ENCODE measurements at regions not wholly inside any gene's neighbourhood (a gene's known extent, or its start where the extent isn't known, plus 50 kb on each side); places are given as distances from the start of the nearest gene placed in this dataset.
A peak's percentile ranks its signal among the peaks of the same experiment; 100 is the strongest.

DNA sequence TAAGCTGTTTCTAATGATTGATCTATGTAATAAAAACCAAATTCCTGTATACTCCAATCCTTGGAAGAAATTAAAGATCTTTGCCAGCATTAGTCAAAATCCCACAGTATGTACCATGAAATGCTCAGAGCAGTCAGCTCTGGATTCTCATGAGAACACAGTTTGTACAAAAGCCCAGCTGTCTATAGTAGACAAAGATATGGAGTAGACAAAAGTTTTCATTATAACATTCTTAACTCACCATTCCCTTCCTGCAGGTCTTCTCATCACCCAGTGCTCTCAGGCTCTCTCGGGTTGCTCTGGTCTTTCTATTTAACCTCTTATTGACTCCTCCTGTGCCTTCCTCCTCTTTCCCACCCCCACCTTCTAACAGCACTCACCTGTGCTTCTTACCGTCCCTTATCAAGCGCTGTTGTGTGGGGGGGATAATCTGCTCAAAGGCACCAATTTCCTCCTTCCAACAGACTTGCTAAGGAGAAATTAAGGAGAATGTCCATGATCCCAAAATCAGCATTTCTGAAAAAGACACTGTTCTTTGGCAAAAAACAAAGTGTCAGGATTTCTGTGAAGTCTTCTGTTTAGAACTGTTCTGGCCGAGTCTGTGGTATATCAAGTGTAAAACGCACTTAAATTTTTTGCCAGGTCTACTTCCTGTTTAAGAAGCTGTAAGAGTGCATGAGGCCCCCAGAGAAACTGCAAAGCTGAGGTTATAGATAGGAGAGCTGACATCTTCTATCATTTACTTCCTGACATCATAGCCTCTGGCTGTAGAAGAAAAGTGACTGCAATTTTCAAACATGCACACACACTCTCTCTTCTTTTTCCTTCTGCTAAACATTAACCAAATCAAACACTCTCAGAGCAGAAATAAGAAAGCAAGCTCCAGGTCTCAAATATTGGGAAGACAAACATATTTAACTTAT lies 144.1 kb downstream of the EVA1A start:
- DNase-seq (ENCODE audit: low spot score), result peak; percentile 69
- intact Hi-C loops (cut with micrococcal nuclease; ENCODE audit: unreplicated experiment), result no loop called here
- ChIA-PET CTCF (ENCODE audit: unreplicated experiment) (no interaction called here), POLR2A (interaction anchor here (0.6 to 3.9 kb wide), 4 partner anchors 13 to 264 kb away, joined by 3 to 35 read pairs (median 4); no protein-coding TSS in a partner anchor)
- Histone ChIP-seq H3K79me2 (ENCODE audit: insufficient read depth, low read depth, low read length) (no peaks in the 10 kb centered on the region), H3K4me3 (ENCODE audit: low read depth, low read length, poor library complexity, severe bottlenecking) (peak overlapping the region; percentile 56), H3K4me2 (ENCODE audit: low read length) (peak overlapping the region; percentile 82), H3K9me3 (ENCODE audit: low read length) (no peaks in the 10 kb centered on the region), H3K27ac (ENCODE audit: low read depth, low read length, poor library complexity, severe bottlenecking) (peak overlapping the region; percentile 18), H3K9me2 (ENCODE audit: insufficient read depth, low read length) (no peaks in the 10 kb centered on the region), H4K20me1 (ENCODE audit: insufficient read depth, low read length) (no peaks in the 10 kb centered on the region), H3K4me1 (ENCODE audit: insufficient read depth, low read length, poor library complexity, severe bottlenecking) (peaks cover 15% of the 10 kb centered on the region), H2AFZ (ENCODE audit: low read length) (peak overlapping the region; percentile 99), H3K36me3 (ENCODE audit: insufficient read depth, low read length) (no peaks in the 10 kb centered on the region)
- TF ChIP-seq, protein P1, sequence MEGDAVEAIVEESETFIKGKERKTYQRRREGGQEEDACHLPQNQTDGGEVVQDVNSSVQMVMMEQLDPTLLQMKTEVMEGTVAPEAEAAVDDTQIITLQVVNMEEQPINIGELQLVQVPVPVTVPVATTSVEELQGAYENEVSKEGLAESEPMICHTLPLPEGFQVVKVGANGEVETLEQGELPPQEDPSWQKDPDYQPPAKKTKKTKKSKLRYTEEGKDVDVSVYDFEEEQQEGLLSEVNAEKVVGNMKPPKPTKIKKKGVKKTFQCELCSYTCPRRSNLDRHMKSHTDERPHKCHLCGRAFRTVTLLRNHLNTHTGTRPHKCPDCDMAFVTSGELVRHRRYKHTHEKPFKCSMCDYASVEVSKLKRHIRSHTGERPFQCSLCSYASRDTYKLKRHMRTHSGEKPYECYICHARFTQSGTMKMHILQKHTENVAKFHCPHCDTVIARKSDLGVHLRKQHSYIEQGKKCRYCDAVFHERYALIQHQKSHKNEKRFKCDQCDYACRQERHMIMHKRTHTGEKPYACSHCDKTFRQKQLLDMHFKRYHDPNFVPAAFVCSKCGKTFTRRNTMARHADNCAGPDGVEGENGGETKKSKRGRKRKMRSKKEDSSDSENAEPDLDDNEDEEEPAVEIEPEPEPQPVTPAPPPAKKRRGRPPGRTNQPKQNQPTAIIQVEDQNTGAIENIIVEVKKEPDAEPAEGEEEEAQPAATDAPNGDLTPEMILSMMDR (conservative IDR thresholded peaks at IDR 0.05; ENCODE audit: low read length), result no peak
- TF ChIP-seq EZH2phosphoT487 (IDR thresholded peaks at IDR 0.05; ENCODE audit: borderline replicate concordance, low read depth, low read length), result no peak
- TSS peak; percentile 80 for BruUV-seq (replicated peaks)

DNA sequence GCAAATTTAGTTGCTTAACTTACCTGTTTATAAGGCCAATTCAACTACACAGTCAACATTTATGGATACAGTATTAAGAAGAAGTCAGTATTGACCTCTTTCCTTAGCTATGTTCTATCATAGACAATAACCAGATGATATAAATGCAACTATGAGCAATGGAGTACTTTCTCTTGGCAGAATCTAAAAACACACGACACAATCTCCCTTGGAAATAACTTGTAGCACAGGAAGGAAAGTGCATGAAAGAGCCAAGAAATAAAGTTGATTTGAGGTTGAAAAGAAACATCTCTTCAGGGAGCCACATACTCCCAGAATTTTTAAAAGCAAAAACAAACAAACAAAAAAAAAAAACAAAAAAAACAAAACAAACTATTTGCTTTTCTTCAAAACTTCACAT lies 145.0 kb downstream of the EVA1A start:
- no peak for DNase-seq (ENCODE audit: low spot score)
- TF ChIP-seq EZH2phosphoT487 (IDR thresholded peaks at IDR 0.05; ENCODE audit: borderline replicate concordance, low read depth, low read length), result no peak
- TF ChIP-seq, protein P1 (conservative IDR thresholded peaks at IDR 0.05; ENCODE audit: low read length), result no peak
- ChIA-PET POLR2A (interaction anchor here (0.7 to 3.9 kb wide), 3 partner anchors 14 to 442 kb away, joined by 4 to 35 read pairs (median 5); no protein-coding TSS in a partner anchor), CTCF (ENCODE audit: unreplicated experiment) (no interaction called here)
- no peaks in the 10 kb centered on the region for H3K79me2 ChIP-seq (ENCODE audit: insufficient read depth, low read depth, low read length)
- H2AFZ ChIP-seq (ENCODE audit: low read length), result no peak overlapping the region
- H3K9me3 ChIP-seq (ENCODE audit: low read length), result peaks cover 7% of the 10 kb centered on the region; the same call in 1 of the 2 replicates
- no peak overlapping the region for H3K27ac ChIP-seq (ENCODE audit: low read depth, low read length, poor library complexity, severe bottlenecking)
- no TSS peak for BruUV-seq (replicated peaks)
- H3K36me3 ChIP-seq (ENCODE audit: insufficient read depth, low read length), result no peaks in the 10 kb centered on the region
- intact Hi-C loops (cut with micrococcal nuclease; ENCODE audit: unreplicated experiment), result no loop called here
- H3K4me3 ChIP-seq (ENCODE audit: low read depth, low read length, poor library complexity, severe bottlenecking), result no peak overlapping the region
- H3K9me2 ChIP-seq (ENCODE audit: insufficient read depth, low read length), result no peaks in the 10 kb centered on the region
- H4K20me1 ChIP-seq (ENCODE audit: insufficient read depth, low read length), result no peaks in the 10 kb centered on the region
- H3K4me1 ChIP-seq (ENCODE audit: insufficient read depth, low read length, poor library complexity, severe bottlenecking), result peaks cover 15% of the 10 kb centered on the region
- H3K4me2 ChIP-seq (ENCODE audit: low read length), result peak overlapping the region; percentile 82

All from OCI-LY7 (cell line).